Fibroblast of skin of scalp (primary cell): ENCODE measurements at regions not wholly inside any gene's neighbourhood (a gene's known extent, or its start where the extent isn't known, plus 50 kb on each side); places are given as distances from the start of the nearest gene placed in this dataset.

Source experiments
- DNase-seq: peaks from one replicate; pipeline ENCODE4 v3.0.0-alpha.2; 2013

- no peak for DNase-seq
Measured at GRCh38 chr1:37130221-37130948, 96.1 kb upstream of the GRIK3 start.

DNA sequence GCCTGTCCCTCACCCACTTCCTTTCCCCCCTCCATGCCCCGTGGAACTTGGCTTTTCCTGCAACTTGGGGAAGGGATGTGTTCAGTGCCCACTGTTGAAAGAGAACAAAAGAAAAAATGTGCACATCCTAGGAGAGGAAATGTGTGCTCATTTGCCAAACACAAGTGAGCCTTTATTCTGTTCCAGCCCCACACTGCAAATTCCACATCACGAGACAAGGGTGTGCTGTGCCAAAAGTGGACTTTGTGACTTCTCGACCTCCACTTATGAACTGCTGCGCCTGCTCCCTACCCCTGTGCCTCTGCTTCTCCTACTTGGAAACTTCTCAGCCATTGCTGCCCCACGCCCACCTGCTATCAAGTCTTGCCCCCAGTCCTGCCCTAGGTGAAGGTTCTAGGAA lies 97.0 kb upstream of the GRIK3 start:
- no peak for DNase-seq

- no peak for DNase-seq
Measured at GRCh38 chr1:37133276-37134145, 99.2 kb upstream of the GRIK3 start.

DNA sequence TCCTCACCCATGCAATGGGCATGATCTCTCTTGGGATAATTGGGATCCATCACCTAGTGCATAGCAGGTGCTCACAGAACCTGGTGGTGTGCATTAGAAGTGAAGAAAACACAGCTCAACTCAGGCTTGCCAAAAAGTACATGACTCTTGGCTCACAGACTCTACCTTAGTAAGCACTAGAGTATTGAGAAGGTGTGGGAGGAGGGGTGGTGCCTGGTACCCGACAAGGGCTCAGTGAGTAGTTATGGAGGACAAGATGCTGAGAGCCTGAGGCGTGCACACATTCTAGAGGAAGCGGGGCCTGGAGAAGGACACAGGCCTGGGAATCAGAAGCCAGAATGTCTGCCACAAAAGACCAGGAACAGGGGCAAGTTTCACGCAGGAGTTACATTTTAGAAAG lies 100.3 kb upstream of the GRIK3 start:
- no peak for DNase-seq

- no peak for DNase-seq
Measured at GRCh38 chr1:37135032-37135431, 100.7 kb upstream of the GRIK3 start.

DNA sequence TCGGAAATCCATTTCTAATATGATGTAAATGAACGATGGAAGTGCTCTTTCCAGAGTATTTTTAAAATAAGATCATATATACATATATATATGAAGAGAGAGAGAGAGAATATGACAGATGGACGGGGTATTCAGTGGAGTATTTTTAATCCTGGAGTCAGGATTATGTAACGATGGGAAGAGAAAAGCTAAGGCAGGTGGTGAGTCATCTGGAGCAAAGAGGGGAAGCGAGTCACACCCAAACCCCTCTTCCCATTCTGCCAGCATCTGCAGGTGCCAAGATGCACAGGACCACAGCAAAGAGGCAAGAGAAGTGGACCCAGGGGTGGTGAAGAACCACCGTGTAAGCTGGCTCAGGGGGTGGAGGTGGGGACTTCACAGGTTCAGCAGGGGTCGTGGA lies 102.7 kb upstream of the GRIK3 start:
- DNase-seq: no peak

GRCh38 chr1:37137601-37138000 lies 103.3 kb upstream of the GRIK3 start:
- no peak for DNase-seq

DNA sequence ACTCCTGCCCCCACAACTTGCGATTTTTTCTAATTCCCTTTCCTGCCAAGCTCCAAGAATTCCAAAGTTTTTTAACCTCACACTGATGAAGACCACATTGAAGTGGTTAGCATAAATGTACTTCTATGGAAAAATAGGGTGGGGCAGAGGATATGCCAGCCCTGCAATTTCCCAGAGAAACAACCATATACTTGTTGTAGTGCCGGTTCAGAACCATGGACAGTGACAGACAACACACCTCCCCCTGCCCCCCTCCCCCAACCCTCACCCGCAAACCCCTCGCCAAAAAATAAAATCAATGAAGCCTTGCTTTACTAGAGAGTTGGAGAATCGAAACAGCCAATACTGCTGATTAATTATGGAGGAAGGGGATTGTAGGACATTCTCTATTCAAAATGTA lies 109.5 kb upstream of the GRIK3 start:
- no peak for DNase-seq

GRCh38 chr1:37146071-37146470 lies 111.8 kb upstream of the GRIK3 start:
- DNase-seq: no peak

- DNase-seq: no peak
Measured at GRCh38 chr1:37147392-37147831, 113.1 kb upstream of the GRIK3 start.

- no peak for DNase-seq
Measured at GRCh38 chr1:37147906-37148305, 113.6 kb upstream of the GRIK3 start.

- no peak for DNase-seq
Measured at GRCh38 chr1:37148663-37149062, 114.3 kb upstream of the GRIK3 start.

GRCh38 chr1:37149296-37149695 lies 115.0 kb upstream of the GRIK3 start:
- DNase-seq: no peak

GRCh38 chr1:37150986-37151385 lies 116.7 kb upstream of the GRIK3 start:
- no peak for DNase-seq

DNA sequence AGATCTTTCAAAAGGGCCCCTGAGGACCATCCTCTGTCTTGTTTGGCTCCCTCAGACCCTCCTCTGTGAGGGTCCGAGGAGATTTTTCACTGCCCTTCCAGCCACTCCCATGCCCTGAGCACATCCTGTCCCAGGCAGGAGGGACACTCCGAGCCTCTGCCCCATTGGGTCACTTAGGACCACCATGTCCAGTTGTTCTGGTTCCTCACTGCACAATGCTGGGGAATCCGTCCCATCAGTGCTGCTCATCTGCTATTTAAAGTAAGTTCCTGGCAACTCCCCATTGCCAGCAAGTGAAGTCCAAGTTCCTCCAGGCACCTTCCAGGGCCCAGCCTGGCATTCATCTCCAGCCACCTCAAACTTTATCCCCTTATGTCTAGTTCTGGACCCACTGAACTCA lies 117.5 kb upstream of the GRIK3 start:
- DNase-seq: no peak

GRCh38 chr1:37152491-37152890 lies 118.2 kb upstream of the GRIK3 start:
- no peak for DNase-seq

DNA sequence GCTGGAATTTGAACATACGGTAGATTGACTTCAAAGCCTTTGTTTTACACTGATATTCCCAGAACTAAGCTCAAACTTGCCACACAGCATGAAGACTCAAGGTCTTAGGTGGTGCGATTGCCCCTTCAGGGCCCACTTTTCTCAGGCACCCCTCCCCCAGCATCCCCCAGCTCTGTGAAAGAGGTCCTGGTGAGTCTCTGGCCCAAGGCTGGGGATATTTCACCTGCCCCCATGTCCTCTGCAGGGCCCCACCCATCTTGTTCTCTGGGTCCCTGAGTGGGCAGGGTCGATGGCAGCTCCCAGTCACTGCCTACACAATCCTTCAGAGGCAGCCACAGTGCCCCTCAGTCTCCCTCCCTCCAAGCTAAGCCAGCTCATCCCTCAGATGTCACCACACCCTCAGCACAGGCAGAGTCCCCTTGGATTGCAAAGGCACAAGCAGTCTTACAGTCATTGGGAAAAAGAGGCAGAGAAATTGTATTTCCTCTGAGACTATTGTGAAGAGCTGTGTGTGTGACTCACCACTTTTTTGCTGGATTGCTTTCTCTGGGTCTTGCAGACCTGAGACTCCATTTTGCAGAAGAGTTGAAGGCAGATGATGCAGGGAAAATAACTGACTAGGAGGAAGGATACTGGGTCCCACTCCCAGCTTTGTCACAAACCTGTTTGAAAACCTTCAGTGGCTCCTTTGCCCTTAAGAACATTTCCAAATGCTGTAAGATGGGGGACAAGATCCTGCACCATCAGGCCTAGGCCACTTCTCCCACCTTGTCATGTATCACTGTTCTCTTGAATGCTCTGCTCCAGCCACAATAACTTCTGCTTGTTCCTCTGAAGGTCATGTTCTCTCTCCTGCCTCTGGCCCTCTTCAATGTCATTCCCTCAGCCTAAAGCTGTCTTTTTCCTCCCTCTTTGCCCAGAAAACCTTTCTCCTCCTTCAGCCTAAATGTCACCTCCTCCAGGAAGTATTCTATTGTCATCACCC lies 119.1 kb upstream of the GRIK3 start:
- no peak for DNase-seq

DNA sequence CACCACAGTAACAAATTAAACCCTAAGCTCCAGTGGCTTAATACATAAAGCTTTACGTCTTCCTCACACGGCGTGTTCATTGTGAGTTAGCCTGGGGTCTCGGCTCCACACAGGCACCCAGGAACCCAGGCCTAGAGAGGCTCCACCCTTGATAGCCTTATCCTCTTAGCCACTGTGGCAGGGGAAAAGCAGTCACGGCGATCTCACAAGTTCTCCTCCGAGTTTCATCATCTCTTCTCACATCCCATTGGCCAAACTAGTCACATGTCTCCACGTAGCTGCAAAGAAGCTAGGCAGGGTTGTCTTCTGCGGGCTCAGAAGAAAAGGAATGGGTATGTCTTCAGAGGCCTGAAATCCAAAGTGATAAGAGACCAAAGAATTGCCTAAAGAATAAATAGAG lies 122.3 kb upstream of the GRIK3 start:
- no peak for DNase-seq

DNA sequence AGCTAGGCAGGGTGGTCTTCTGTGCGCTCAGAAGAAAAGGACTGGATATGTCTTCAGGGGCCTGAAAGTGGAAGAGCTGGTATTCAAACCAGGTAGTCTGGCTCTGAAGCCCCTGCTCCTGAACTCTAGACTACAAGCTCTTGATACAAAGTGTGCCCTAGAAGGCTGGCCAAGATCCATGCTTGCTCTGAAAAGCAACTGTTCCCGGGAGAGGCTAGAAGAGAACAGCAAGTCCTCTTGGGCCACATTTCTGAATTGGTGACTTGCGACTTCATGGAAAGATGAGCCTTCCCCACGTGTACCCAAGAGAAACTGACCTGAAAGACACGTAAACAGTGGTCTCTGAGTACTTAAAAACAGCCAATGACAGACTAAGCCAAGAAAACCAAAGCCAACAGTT lies 123.3 kb upstream of the GRIK3 start:
- no peak for DNase-seq

- DNase-seq: no peak
Measured at GRCh38 chr1:37158113-37158749, 123.9 kb upstream of the GRIK3 start.

- no peak for DNase-seq
Measured at GRCh38 chr1:37159102-37159501, 124.8 kb upstream of the GRIK3 start.

DNA sequence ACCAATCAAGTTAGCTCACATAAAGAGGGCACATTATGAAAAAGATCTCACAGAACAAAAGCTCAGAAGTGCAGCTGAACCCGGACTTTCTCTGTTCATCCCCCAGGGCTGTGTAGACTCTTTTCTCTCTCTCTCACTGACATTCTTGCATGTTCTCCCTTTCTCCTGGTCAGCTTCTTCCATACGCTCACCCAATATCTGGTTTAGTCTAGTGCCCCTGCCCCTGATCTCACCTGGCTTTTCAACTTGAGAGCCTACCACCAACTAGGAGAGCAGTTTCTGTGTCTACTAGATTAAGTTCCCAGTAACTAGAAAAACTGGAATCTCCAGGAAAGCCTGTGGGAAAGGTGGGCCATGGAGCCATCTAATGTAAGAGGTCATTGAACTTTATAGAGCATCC lies 126.9 kb upstream of the GRIK3 start:
- DNase-seq: no peak
